IMR-90 (cell line): ENCODE measurements at regions not wholly inside any gene's neighbourhood (a gene's known extent, or its start where the extent isn't known, plus 50 kb on each side); places are given as distances from the start of the nearest gene placed in this dataset.

ENCODE experiments used
- ATAC-seq: fragments of 200-7000 bp; cut with Tn5 transposase; 2 replicates; pipeline ENCODE4 v1.9.1; 2020; ENCODE audit warnings: low read depth, mild to moderate bottlenecking, moderate library complexity
- BruUV-seq: library from RNA; stranded (reverse); fragments of 400-500 nt; replicated peaks from 2 replicates; lab custom pipeline; 2021; lab: Mats Ljungman, UMichigan
- CTCF ChIA-PET: fragments of 300-600 bp; formaldehyde crosslinking; extraction: SDS; loops from one replicate; lab custom pipeline; 2021; ENCODE audit warnings: antibody characterized with exemption; lab: Yijun Ruan, JAX
- POLR2A ChIA-PET: fragments of 300-600 bp; sonication (Branson Sonifier 250); formaldehyde crosslinking; loops from one replicate; lab custom pipeline; 2022; ENCODE audit warnings: antibody characterized with exemption; ENCODE audit not compliant: unreplicated experiment; lab: Charles Lee
- DNase-seq: peaks from one replicate; pipeline ENCODE4 v3.0.0; 2013
- H2AFZ ChIP-seq: replicated peaks from 2 replicates; pipeline ENCODE3; 2013; ENCODE audit warnings: low read length, mild to moderate bottlenecking; ENCODE audit not compliant: poor library complexity
- H2AK5ac ChIP-seq: 2 replicates; pipeline ENCODE4 v1.6.1; 2013; ENCODE audit warnings: low read depth, low read length, inconsistent platforms
- H2AK9ac ChIP-seq: replicated peaks from 2 replicates; pipeline ENCODE3; 2013; ENCODE audit warnings: mild to moderate bottlenecking, low read depth, low read length, moderate library complexity; ENCODE audit not compliant: poor library complexity
- H2BK120ac ChIP-seq: 2 replicates; pipeline ENCODE4 v1.6.1; 2013; ENCODE audit warnings: low read depth, low read length, inconsistent platforms
- H2BK15ac ChIP-seq: 3 replicates; pipeline ENCODE4 v1.6.1; 2013; ENCODE audit warnings: low read depth, low read length, inconsistent platforms
- H2BK20ac ChIP-seq: 2 replicates; pipeline ENCODE4 v1.6.1; 2013; ENCODE audit warnings: low read depth, mild to moderate bottlenecking, inconsistent platforms, low read length, moderate library complexity
- H2BK5ac ChIP-seq: 2 replicates; pipeline ENCODE4 v1.6.1; 2013; ENCODE audit warnings: mild to moderate bottlenecking, low read depth, low read length, inconsistent platforms; ENCODE audit not compliant: poor library complexity, severe bottlenecking
- H3K14ac ChIP-seq: replicated peaks from 2 replicates; pipeline ENCODE4 v1.6.1; 2013; ENCODE audit warnings: low read depth, low read length, inconsistent platforms
- H3K18ac ChIP-seq: 2 replicates; pipeline ENCODE4 v1.6.1; 2013; ENCODE audit warnings: low read depth, low read length, control low read depth
- H3K23ac ChIP-seq: 2 replicates; pipeline ENCODE4 v1.6.1; 2013; ENCODE audit warnings: low read depth, low read length, inconsistent platforms
- H3K27ac ChIP-seq: 2 replicates; pipeline ENCODE4 v1.5.1; 2013; ENCODE audit warnings: mild to moderate bottlenecking, control low read depth, low read length; ENCODE audit not compliant: insufficient read depth
- H3K27me3 ChIP-seq: 2 replicates; pipeline ENCODE4 v1.6.1; 2013; ENCODE audit warnings: low read length; ENCODE audit not compliant: control insufficient read depth, insufficient read depth
- H3K36me3 ChIP-seq: 2 replicates; pipeline ENCODE4 v1.6.1; 2013; ENCODE audit warnings: low read length, mixed read lengths; ENCODE audit not compliant: control insufficient read depth, insufficient read depth
- H3K4ac ChIP-seq: 2 replicates; pipeline ENCODE4 v1.6.1; 2013; ENCODE audit warnings: low read depth, low read length, inconsistent platforms
- H3K4me1 ChIP-seq: 2 replicates; pipeline ENCODE4 v1.6.1; 2013; ENCODE audit warnings: low read length, mixed read lengths; ENCODE audit not compliant: control insufficient read depth, insufficient read depth
- H3K4me2 ChIP-seq: 2 replicates; pipeline ENCODE4 v1.6.1; 2013; ENCODE audit warnings: low read depth, mild to moderate bottlenecking, control low read depth, low read length, moderate library complexity
- H3K4me3 ChIP-seq: 2 replicates; pipeline ENCODE4 v1.5.1; 2013; ENCODE audit warnings: low read depth, mild to moderate bottlenecking, control low read depth, low read length, moderate library complexity; ENCODE audit not compliant: insufficient read depth
- H3K56ac ChIP-seq: 2 replicates; pipeline ENCODE4 v1.6.1; 2013; ENCODE audit warnings: low read length, inconsistent platforms; ENCODE audit not compliant: insufficient read depth; ENCODE audit errors: extremely low read depth
- H3K79me1 ChIP-seq, 2 experiments: 2 replicates each; pipeline ENCODE4 v1.6.1; 2013; ENCODE audit warnings: low read length in 2 of 2, inconsistent platforms in 1 of 2, low read depth in 1 of 2
- H3K9ac ChIP-seq: 2 replicates; pipeline ENCODE4 v1.6.1; 2013; ENCODE audit warnings: low read depth, low read length, control low read depth
- H3K9me1 ChIP-seq: 2 replicates; pipeline ENCODE4 v1.6.1; 2013; ENCODE audit warnings: low read length, inconsistent platforms; ENCODE audit not compliant: insufficient read depth
- H3K9me3 ChIP-seq: 2 replicates; pipeline ENCODE4 v1.6.1; 2013; ENCODE audit warnings: low read length; ENCODE audit not compliant: control insufficient read depth, insufficient read depth
- H4K20me1 ChIP-seq: 2 replicates; pipeline ENCODE4 v1.6.1; 2013; ENCODE audit warnings: low read length, inconsistent platforms; ENCODE audit not compliant: insufficient read depth
- H4K5ac ChIP-seq: 2 replicates; pipeline ENCODE4 v1.6.1; 2013; ENCODE audit warnings: mild to moderate bottlenecking, low read depth, low read length, control low read depth
- H4K8ac ChIP-seq, 2 experiments: 2 replicates each; pipeline ENCODE4 v1.6.1; 2013; ENCODE audit warnings: low read depth in 2 of 2, low read length in 2 of 2, control low read depth in 1 of 2, inconsistent platforms in 1 of 2
- H4K91ac ChIP-seq: 2 replicates; pipeline ENCODE4 v1.6.1; 2013; ENCODE audit warnings: low read depth, low read length, inconsistent platforms; ENCODE audit not compliant: insufficient read depth
- CEBPB ChIP-seq: IDR thresholded peaks from 2 replicates; pipeline ENCODE4 v1.6.1; 2012; ENCODE audit warnings: low read depth, low read length, improper control_type of control experiment
- CTCF ChIP-seq: conservative IDR thresholded peaks from 2 replicates; pipeline ENCODE4 v1.5.1; 2012; ENCODE audit warnings: mild to moderate bottlenecking, low read depth, low read length, improper control_type of control experiment
- RAD21 ChIP-seq: IDR thresholded peaks from 2 replicates; pipeline ENCODE4 v1.6.1; 2012; ENCODE audit warnings: low read length, improper control_type of control experiment
- RCOR1 ChIP-seq: IDR thresholded peaks from 2 replicates; pipeline ENCODE4 v1.6.1; 2012; ENCODE audit warnings: mild to moderate bottlenecking, low read length, improper control_type of control experiment; ENCODE audit not compliant: insufficient replicate concordance
- SMC3 ChIP-seq: fragments of 150-350 bp; IDR thresholded peaks from 2 replicates; pipeline ENCODE4 v1.6.1; 2016; ENCODE audit warnings: low read depth, mild to moderate bottlenecking, antibody characterized with exemption, low read length, moderate library complexity
- USF2 ChIP-seq: fragments of 150-350 bp; IDR thresholded peaks from 2 replicates; pipeline ENCODE4 v1.6.1; 2017; ENCODE audit warnings: mild to moderate bottlenecking, antibody characterized with exemption, low read length, low read depth
- WGBS, 2 experiments: methylation state at CpG; one replicate each; pipeline versions ENCODE4 v1.1.5 to v1.1.7; 2013; ENCODE audit warnings: missing lambda C conversion rate in 2 of 2; ENCODE audit not compliant: insufficient read length in 1 of 2; ENCODE audit errors: extremely low coverage in 2 of 2; 5-methylcytosine and 5-hydroxymethylcytosine counted together
- dilution Hi-C: fragments of 300-500 bp; cut with HindIII; formaldehyde crosslinking; loops from one replicate; pipeline ENCODE4 v1.14.3; 2018; ENCODE audit warnings: low sequenced_read_pairs; ENCODE audit not compliant: unreplicated experiment
- in situ Hi-C: fragments of 300-500 bp; cut with MboI; formaldehyde crosslinking; loops from 3 replicates; pipeline ENCODE4 v1.14.3; 2019; ENCODE audit warnings: low sequenced_read_pairs, inconsistent platforms, mixed read lengths
- intact Hi-C: fragments of 100-400 bp; cut with micrococcal nuclease; formaldehyde crosslinking; loops from 2 replicates; pipeline ENCODE4 v1.10.0; 2022

- Histone ChIP-seq H2BK15ac (no peak overlapping the region), H2BK20ac (no peak overlapping the region), H4K8ac (no peak overlapping the region), H3K14ac (no peak overlapping the region), H2AK9ac (no peak overlapping the region), H3K79me1 (no peaks in the 10 kb centered on the region), H3K9me3 (no peaks in the 10 kb centered on the region), H3K4ac (no peak overlapping the region), H4K20me1 (no peaks in the 10 kb centered on the region), H3K9me1 (no peaks in the 10 kb centered on the region), H2BK120ac (no peak overlapping the region), H2AK5ac (no peak overlapping the region), H3K18ac (no peak overlapping the region), H3K27ac (no peak overlapping the region), H2AFZ (no peak overlapping the region), H3K36me3 (no peaks in the 10 kb centered on the region), H2BK5ac (no peak overlapping the region), H3K9ac (no peak overlapping the region), H3K4me1 (no peaks in the 10 kb centered on the region), H4K5ac (no peak overlapping the region), H3K23ac (no peak overlapping the region), H3K4me2 (no peak overlapping the region), H3K56ac (no peak overlapping the region), H3K27me3 (peaks cover 21% of the 10 kb centered on the region), H3K4me3 (no peak overlapping the region), H4K91ac (no peak overlapping the region)
- BruUV-seq: no TSS peak
- TF ChIP-seq RAD21 (no peak), CTCF (no peak), USF2 (no peak), CEBPB (no peak), SMC3 (no peak), RCOR1 (no peak)
- POLR2A ChIA-PET: no interaction called here
- WGBS, 2 experiments: 59% methylated on average over 4 of the region's 6 CpGs; no CpG with 5 or more reads in 1 of the 2 experiments
- no peak for ATAC-seq
- dilution Hi-C loops: no loop called here
- no peak for DNase-seq
- CTCF ChIA-PET: no interaction called here
- intact Hi-C loops: loop anchor here (5.0 kb wide), 1 partner anchor 668 kb away; no protein-coding TSS in a partner anchor
- in situ Hi-C loops: no loop called here
Measured at GRCh38 chr2:236899950-236900640, 185.6 kb upstream of the COPS8 start.
